Loucy (cell line): ENCODE measurements at regions not wholly inside any gene's neighbourhood (a gene's known extent, or its start where the extent isn't known, plus 50 kb on each side); places are given as distances from the start of the nearest gene placed in this dataset.
A peak's percentile ranks its signal among the peaks of the same experiment; 100 is the strongest.

Experiments used
- H2AFZ ChIP-seq: fragments of 200-600 bp; sonication (generic); 2 replicates; pipeline ENCODE4 v1.6.0; 2016; ENCODE audit warnings: antibody characterized with exemption, mild to moderate bottlenecking, low read length, moderate library complexity
- H3F3A ChIP-seq: fragments of 200-600 bp; 2 replicates; pipeline ENCODE4 v1.6.0; 2016; ENCODE audit warnings: antibody characterized with exemption, low read depth, mild to moderate bottlenecking
- H3K27me3 ChIP-seq: fragments of 200-600 bp; sonication (generic); 2 replicates; pipeline ENCODE4 v1.6.1; 2014; ENCODE audit warnings: low read length, mild to moderate bottlenecking; ENCODE audit not compliant: insufficient read depth, poor library complexity, severe bottlenecking
- H3K36me3 ChIP-seq: fragments of 200-600 bp; sonication (generic); 2 replicates; pipeline ENCODE4 v1.6.1; 2016; ENCODE audit warnings: low read length; ENCODE audit not compliant: insufficient read depth
- H3K4me1 ChIP-seq: fragments of 200-600 bp; sonication (generic); 2 replicates; pipeline ENCODE4 v1.5.1; 2014; ENCODE audit warnings: low read length, mild to moderate bottlenecking; ENCODE audit not compliant: insufficient read depth, poor library complexity, severe bottlenecking
- H3K4me2 ChIP-seq: fragments of 200-600 bp; sonication (generic); 2 replicates; pipeline ENCODE4 v1.6.0; 2014; ENCODE audit warnings: antibody characterized with exemption, low read length, low read depth, mild to moderate bottlenecking; ENCODE audit not compliant: poor library complexity, severe bottlenecking
- H3K4me3 ChIP-seq: fragments of 200-600 bp; sonication (generic); 2 replicates; pipeline ENCODE4 v1.5.1; 2014; ENCODE audit warnings: low read length, mild to moderate bottlenecking, mixed read lengths; ENCODE audit not compliant: poor library complexity, severe bottlenecking
- H3K79me2 ChIP-seq: fragments of 200-600 bp; sonication (generic); 2 replicates; pipeline ENCODE4 v1.6.1; 2014; ENCODE audit warnings: low read length; ENCODE audit not compliant: insufficient read depth
- H3K9ac ChIP-seq: fragments of 200-600 bp; sonication (generic); 2 replicates; pipeline ENCODE4 v1.6.0; 2014; ENCODE audit warnings: mild to moderate bottlenecking, low read depth, low read length, moderate library complexity; ENCODE audit not compliant: poor library complexity, severe bottlenecking
- H3K9me2 ChIP-seq: fragments of 200-600 bp; sonication (generic); replicated peaks from 2 replicates; pipeline ENCODE4 v1.6.1; 2016; ENCODE audit warnings: low read depth, low read length, mixed read lengths
- H3K9me3 ChIP-seq: fragments of 200-600 bp; sonication (generic); 2 replicates; pipeline ENCODE4 v1.6.1; 2014; ENCODE audit warnings: mild to moderate bottlenecking, antibody characterized with exemption, low read length, low read depth; ENCODE audit not compliant: insufficient read depth
- H4K20me1 ChIP-seq: fragments of 200-600 bp; sonication (generic); 2 replicates; pipeline ENCODE4 v1.6.0; 2014; ENCODE audit warnings: antibody characterized with exemption, low read length, mild to moderate bottlenecking; ENCODE audit not compliant: insufficient read depth, poor library complexity, severe bottlenecking
- CTCF ChIP-seq: fragments of 200-600 bp; sonication (generic); conservative IDR thresholded peaks from 2 replicates; pipeline ENCODE4 v1.5.1; 2014; ENCODE audit warnings: mild to moderate bottlenecking, antibody characterized with exemption, low read length
- EZH2phosphoT487 ChIP-seq: fragments of 200-600 bp; IDR thresholded peaks from 2 replicates; pipeline ENCODE4 v1.6.1; 2018; ENCODE audit warnings: antibody characterized with exemption, mild to moderate bottlenecking, moderate library complexity, borderline replicate concordance

GRCh38 chr3:34207806-34208205, 409.4 kb downstream of the PDCD6IP start:
- no peaks in the 10 kb centered on the region for H3K9me2 ChIP-seq
- H3K4me1 ChIP-seq, result peaks cover 16% of the 10 kb centered on the region
- H3K4me2 ChIP-seq, result no peak overlapping the region
- no peaks in the 10 kb centered on the region for H3K79me2 ChIP-seq
- H3K4me3 ChIP-seq, result no peak overlapping the region
- H3K9me3 ChIP-seq, result no peaks in the 10 kb centered on the region
- H2AFZ ChIP-seq, result 0 out of 2 replicates have a peak overlapping the region, but pooled peaks have one; percentile 8
- H3F3A ChIP-seq, result no peaks in the 10 kb centered on the region
- H3K27me3 ChIP-seq, result no peaks in the 10 kb centered on the region
- H3K36me3 ChIP-seq, result no peaks in the 10 kb centered on the region
- H4K20me1 ChIP-seq, result no peaks in the 10 kb centered on the region
- H3K9ac ChIP-seq, result no peak overlapping the region
- no peak for TF ChIP-seq CTCF
- no peak for TF ChIP-seq EZH2phosphoT487

DNA sequence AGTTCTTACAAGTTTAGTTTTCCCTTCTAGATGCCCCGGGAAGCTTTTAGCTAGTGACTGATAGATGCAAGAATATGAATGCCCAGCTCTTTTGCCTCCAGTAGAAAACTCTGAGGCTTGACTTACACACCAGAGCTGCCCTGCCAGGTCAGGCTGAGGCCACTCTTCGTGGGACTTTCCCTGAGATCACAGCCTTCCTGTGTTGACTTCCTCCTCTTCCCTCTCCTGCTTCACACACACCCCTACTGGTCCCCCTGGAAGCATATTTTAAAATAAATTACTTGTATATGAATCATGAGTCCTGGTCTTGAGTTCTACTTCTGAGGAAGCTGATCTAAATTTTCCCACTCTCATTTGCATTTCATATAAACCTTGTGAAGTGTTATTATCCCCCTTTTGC, 413.7 kb downstream of the PDCD6IP start:
- H4K20me1 ChIP-seq, result no peaks in the 10 kb centered on the region
- no peak overlapping the region for H3K4me2 ChIP-seq
- no peak overlapping the region for H3K4me3 ChIP-seq
- H3K9me3 ChIP-seq, result no peaks in the 10 kb centered on the region
- H3K36me3 ChIP-seq, result no peaks in the 10 kb centered on the region
- H3K27me3 ChIP-seq, result no peaks in the 10 kb centered on the region
- no peaks in the 10 kb centered on the region for H3K9me2 ChIP-seq
- peak overlapping the region; percentile 10; the same call in 1 of the 2 replicates for H2AFZ ChIP-seq
- H3K9ac ChIP-seq, result no peak overlapping the region
- H3F3A ChIP-seq, result no peaks in the 10 kb centered on the region
- no peaks in the 10 kb centered on the region for H3K79me2 ChIP-seq
- peaks cover 33% of the 10 kb centered on the region for H3K4me1 ChIP-seq
- TF ChIP-seq EZH2phosphoT487 (no peak), CTCF (no peak)

DNA sequence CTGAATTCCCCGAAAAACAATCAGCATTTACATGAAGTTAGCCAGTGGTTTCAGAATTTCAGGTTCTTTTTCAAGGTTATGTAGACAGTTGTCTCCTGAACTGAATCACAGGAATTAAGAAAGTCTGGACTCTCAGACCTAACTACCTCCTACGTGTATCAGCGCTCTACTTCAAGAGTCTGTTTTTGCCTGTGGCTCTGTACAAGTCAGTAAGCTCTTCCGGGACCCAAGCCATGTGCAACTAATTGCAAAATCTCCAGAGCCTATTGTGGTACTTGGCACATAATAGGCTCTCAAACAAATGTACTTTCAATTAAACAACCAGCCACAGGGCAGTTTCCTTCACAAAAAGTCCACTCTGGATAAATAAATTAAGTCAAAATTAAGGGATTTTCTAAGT, 414.2 kb downstream of the PDCD6IP start:
- no peak overlapping the region for H3K4me2 ChIP-seq
- no peak overlapping the region for H2AFZ ChIP-seq
- H3F3A ChIP-seq, result no peaks in the 10 kb centered on the region
- H3K4me3 ChIP-seq, result no peak overlapping the region
- H3K27me3 ChIP-seq, result no peaks in the 10 kb centered on the region
- no peaks in the 10 kb centered on the region for H3K36me3 ChIP-seq
- peaks cover 37% of the 10 kb centered on the region for H3K4me1 ChIP-seq
- TF ChIP-seq EZH2phosphoT487 (no peak), CTCF (no peak)
- no peak overlapping the region for H3K9ac ChIP-seq
- no peaks in the 10 kb centered on the region for H3K9me2 ChIP-seq
- H3K79me2 ChIP-seq, result no peaks in the 10 kb centered on the region
- H3K9me3 ChIP-seq, result no peaks in the 10 kb centered on the region
- H4K20me1 ChIP-seq, result no peaks in the 10 kb centered on the region
